ENCODE measurements at regions not wholly inside any gene's neighbourhood (a gene's known extent, or its start where the extent isn't known, plus 50 kb on each side); places are given as distances from the start of the nearest gene placed in this dataset.

- TF ChIP-seq PRDM10 (tag by site-specific recombination; IDR thresholded peaks at IDR 0.05) (no peak), MEIS1 (CRISPR knock-in tag; IDR thresholded peaks at IDR 0.05; ENCODE audit: borderline replicate concordance) (no peak), ZNF596 (tag by site-specific recombination; IDR thresholded peaks at IDR 0.05) (no peak), GLIS1 (tag by site-specific recombination; IDR thresholded peaks at IDR 0.05) (no peak), REPIN1 (tag by site-specific recombination; IDR thresholded peaks at IDR 0.05; ENCODE audit: low read depth) (no peak)
Measured at GRCh38 chr9:108054131-108054630, 564.6 kb upstream of the KLF4 start (continued).

- 0 out of 2 replicates have a peak, but pooled peaks cover 3% of the 10 kb centered on the region for H3K4me1 ChIP-seq (ENCODE audit: control insufficient read depth, insufficient read depth, low read length)
- no peaks in the 10 kb centered on the region for H3K9me3 ChIP-seq (ENCODE audit: control insufficient read depth, insufficient read depth, low read depth, low read length)
- no peak overlapping the region for H3K4me3 ChIP-seq (ENCODE audit: low read depth, low read length)
- no peaks in the 10 kb centered on the region for H3K36me3 ChIP-seq (ENCODE audit: control insufficient read depth in 2 of 2, insufficient read depth in 1 of 2, low read length in 2 of 2)
- CTCF ChIA-PET, result interaction anchor here (0.5 to 1.2 kb wide), 5 partner anchors 291 to 760 kb away, joined by 3 to 6 read pairs (median 4); no protein-coding TSS in a partner anchor
- H3K27ac ChIP-seq (ENCODE audit: extremely low read depth, low read depth, low read length), result no peak overlapping the region
- POLR2A ChIA-PET, result no interaction called here
- TF ChIP-seq ZNF18 (tag by site-specific recombination; IDR thresholded peaks at IDR 0.05), result peak; percentile 46; the same call in 1 of the 2 replicates
- no peak for TF ChIP-seq ZBTB10 (tag by site-specific recombination; IDR thresholded peaks at IDR 0.05)
- TF ChIP-seq GFI1B (tag by site-specific recombination; IDR thresholded peaks at IDR 0.05), result peak; percentile 52; the same call in 1 of the 2 replicates
- TF ChIP-seq ZNF660 (tag by site-specific recombination; IDR thresholded peaks at IDR 0.05), result peak; percentile 41; the same call in 1 of the 2 replicates
- no peak for TF ChIP-seq ZNF202 (tag by site-specific recombination; IDR thresholded peaks at IDR 0.05; ENCODE audit: borderline replicate concordance)
- peak; percentile 55; the same call in 1 of the 2 replicates for TF ChIP-seq PRDM4 (tag by site-specific recombination; IDR thresholded peaks at IDR 0.05)
- TF ChIP-seq ZNF302 (tag by site-specific recombination; IDR thresholded peaks at IDR 0.05; ENCODE audit: low read depth), result no peak
- peak; percentile 71 for TF ChIP-seq SP7 (tag by site-specific recombination; IDR thresholded peaks at IDR 0.05)
- TF ChIP-seq TRIM28 (IDR thresholded peaks at IDR 0.05; ENCODE audit: borderline replicate concordance, low read length), result peak; percentile 90
- TF ChIP-seq ZSCAN30 (tag by site-specific recombination; IDR thresholded peaks at IDR 0.05), result no peak
- TF ChIP-seq ZNF561 (tag by site-specific recombination; IDR thresholded peaks at IDR 0.05; ENCODE audit: borderline replicate concordance), result peak; percentile 86
- TF ChIP-seq ZBTB6 (tag by site-specific recombination; IDR thresholded peaks at IDR 0.05), result peak; percentile 79
- TF ChIP-seq ZEB2 (tag by site-specific recombination; IDR thresholded peaks at IDR 0.05), result peak; percentile 49; the same call in 1 of the 2 replicates
- 0 out of 2 replicates have a peak, but pooled peaks have one; percentile 26 for TF ChIP-seq ZNF423 (tag by site-specific recombination; IDR thresholded peaks at IDR 0.05)
- no peak for TF ChIP-seq ZNF449 (tag by site-specific recombination; IDR thresholded peaks at IDR 0.05)
- no peak for TF ChIP-seq REPIN1 (tag by site-specific recombination; IDR thresholded peaks at IDR 0.05; ENCODE audit: low read depth)
- TF ChIP-seq ZNF2 (tag by site-specific recombination; IDR thresholded peaks at IDR 0.05), result peak; percentile 38; the same call in 1 of the 2 replicates
- TF ChIP-seq ZNF600 (tag by site-specific recombination; IDR thresholded peaks at IDR 0.05), result peak; percentile 33; the same call in 1 of the 2 replicates
- no peak for TF ChIP-seq ZNF416 (tag by site-specific recombination; IDR thresholded peaks at IDR 0.05)
Measured at GRCh38 chr9:108053555-108054061, 564.0 kb upstream of the KLF4 start.
